ENCODE measurements at regions not wholly inside any gene's neighbourhood (a gene's known extent, or its start where the extent isn't known, plus 50 kb on each side); places are given as distances from the start of the nearest gene placed in this dataset.

DNA sequence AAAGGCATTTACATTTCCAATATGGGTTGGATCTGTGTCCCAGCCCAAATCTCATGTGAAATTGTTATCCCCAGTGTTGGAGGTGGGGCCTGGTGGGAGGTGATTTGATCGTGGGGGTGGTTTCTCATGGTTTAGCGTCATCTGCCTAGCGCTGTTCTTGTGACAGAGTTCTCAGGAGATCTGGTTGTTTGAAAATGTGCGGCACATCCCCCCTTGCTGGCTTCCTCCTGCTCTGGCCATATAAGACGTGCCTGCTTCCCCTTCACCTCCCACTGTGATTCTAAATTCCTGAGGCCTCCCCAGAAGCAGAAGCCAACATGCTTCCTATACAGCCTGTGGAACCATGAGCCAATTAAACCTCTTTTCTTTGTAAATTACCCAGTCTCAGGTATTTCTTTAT is 126.2 kb upstream of the FNDC3A start:
- no peak for TF ChIP-seq POLR2AphosphoS5 (IDR thresholded peaks at IDR 0.05)
- TF ChIP-seq, protein P1, sequence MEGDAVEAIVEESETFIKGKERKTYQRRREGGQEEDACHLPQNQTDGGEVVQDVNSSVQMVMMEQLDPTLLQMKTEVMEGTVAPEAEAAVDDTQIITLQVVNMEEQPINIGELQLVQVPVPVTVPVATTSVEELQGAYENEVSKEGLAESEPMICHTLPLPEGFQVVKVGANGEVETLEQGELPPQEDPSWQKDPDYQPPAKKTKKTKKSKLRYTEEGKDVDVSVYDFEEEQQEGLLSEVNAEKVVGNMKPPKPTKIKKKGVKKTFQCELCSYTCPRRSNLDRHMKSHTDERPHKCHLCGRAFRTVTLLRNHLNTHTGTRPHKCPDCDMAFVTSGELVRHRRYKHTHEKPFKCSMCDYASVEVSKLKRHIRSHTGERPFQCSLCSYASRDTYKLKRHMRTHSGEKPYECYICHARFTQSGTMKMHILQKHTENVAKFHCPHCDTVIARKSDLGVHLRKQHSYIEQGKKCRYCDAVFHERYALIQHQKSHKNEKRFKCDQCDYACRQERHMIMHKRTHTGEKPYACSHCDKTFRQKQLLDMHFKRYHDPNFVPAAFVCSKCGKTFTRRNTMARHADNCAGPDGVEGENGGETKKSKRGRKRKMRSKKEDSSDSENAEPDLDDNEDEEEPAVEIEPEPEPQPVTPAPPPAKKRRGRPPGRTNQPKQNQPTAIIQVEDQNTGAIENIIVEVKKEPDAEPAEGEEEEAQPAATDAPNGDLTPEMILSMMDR (IDR thresholded peaks at IDR 0.05; ENCODE audit: poor library complexity, severe bottlenecking): no peak
- TF ChIP-seq, protein P2, sequence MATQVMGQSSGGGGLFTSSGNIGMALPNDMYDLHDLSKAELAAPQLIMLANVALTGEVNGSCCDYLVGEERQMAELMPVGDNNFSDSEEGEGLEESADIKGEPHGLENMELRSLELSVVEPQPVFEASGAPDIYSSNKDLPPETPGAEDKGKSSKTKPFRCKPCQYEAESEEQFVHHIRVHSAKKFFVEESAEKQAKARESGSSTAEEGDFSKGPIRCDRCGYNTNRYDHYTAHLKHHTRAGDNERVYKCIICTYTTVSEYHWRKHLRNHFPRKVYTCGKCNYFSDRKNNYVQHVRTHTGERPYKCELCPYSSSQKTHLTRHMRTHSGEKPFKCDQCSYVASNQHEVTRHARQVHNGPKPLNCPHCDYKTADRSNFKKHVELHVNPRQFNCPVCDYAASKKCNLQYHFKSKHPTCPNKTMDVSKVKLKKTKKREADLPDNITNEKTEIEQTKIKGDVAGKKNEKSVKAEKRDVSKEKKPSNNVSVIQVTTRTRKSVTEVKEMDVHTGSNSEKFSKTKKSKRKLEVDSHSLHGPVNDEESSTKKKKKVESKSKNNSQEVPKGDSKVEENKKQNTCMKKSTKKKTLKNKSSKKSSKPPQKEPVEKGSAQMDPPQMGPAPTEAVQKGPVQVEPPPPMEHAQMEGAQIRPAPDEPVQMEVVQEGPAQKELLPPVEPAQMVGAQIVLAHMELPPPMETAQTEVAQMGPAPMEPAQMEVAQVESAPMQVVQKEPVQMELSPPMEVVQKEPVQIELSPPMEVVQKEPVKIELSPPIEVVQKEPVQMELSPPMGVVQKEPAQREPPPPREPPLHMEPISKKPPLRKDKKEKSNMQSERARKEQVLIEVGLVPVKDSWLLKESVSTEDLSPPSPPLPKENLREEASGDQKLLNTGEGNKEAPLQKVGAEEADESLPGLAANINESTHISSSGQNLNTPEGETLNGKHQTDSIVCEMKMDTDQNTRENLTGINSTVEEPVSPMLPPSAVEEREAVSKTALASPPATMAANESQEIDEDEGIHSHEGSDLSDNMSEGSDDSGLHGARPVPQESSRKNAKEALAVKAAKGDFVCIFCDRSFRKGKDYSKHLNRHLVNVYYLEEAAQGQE (IDR thresholded peaks at IDR 0.05; ENCODE audit: borderline replicate concordance): no peak
- no peak for TF ChIP-seq EP300 (conservative IDR thresholded peaks at IDR 0.05; ENCODE audit: poor library complexity, severe bottlenecking)
- no peak for TF ChIP-seq RAD21 (conservative IDR thresholded peaks at IDR 0.05)
- TF ChIP-seq SMC3 (conservative IDR thresholded peaks at IDR 0.05; ENCODE audit: poor library complexity): no peak
- TF ChIP-seq TAF1 (IDR thresholded peaks at IDR 0.05; ENCODE audit: low read depth): no peak
- TF ChIP-seq EZH2 (IDR thresholded peaks at IDR 0.05; ENCODE audit: borderline replicate concordance, insufficient read depth, low read length, poor library complexity, severe bottlenecking): no peak
- TF ChIP-seq MXI1 (conservative IDR thresholded peaks at IDR 0.05; ENCODE audit: poor library complexity, severe bottlenecking): no peak
- no peaks in the 10 kb centered on the region for H3K79me2 ChIP-seq (replicated peaks; ENCODE audit: insufficient read depth, low read length)
- no peaks in the 10 kb centered on the region for H3F3A ChIP-seq (ENCODE audit: insufficient read depth, low read length, poor library complexity, severe bottlenecking)
- H4K20me1 ChIP-seq (ENCODE audit: insufficient read depth): no peaks in the 10 kb centered on the region
- H3K9me3 ChIP-seq (ENCODE audit: low read length): no peaks in the 10 kb centered on the region
- H3K9ac ChIP-seq (ENCODE audit: low read length): no peak overlapping the region
- H3K9me2 ChIP-seq (ENCODE audit: insufficient read depth, low read length): no peaks in the 10 kb centered on the region
- no peak overlapping the region for H2AFZ ChIP-seq (ENCODE audit: low read depth, low read length)
- H3K27me3 ChIP-seq (ENCODE audit: insufficient read depth, low read depth, low read length): no peaks in the 10 kb centered on the region
- no peaks in the 10 kb centered on the region for H3K36me3 ChIP-seq (ENCODE audit: insufficient read depth, low read length)
- no peak overlapping the region for H3K4me3 ChIP-seq (ENCODE audit: low read length)
- H3K4me2 ChIP-seq (ENCODE audit: low read length): no peak overlapping the region
- H3K27ac ChIP-seq (ENCODE audit: low read length): no peak overlapping the region

DNA sequence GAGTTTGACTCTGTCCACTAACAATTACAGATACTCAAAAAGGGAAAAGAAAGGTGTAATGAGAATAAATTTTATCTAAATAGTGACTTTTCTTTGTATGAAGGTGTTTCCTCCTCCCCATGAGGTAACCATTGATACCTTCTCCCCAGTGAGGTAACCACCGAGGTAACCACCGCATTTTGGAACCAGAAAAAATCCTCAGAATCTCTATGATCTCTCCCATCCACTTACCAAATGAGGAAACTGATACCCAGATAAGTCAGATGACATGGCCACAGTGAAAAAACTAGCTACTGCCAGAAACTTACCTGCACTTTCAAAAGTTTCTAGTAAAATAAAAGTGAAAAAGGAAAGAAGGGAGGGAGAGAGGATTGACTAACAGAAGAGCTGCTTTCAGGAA is 124.0 kb upstream of the FNDC3A start:
- Histone ChIP-seq H3K27ac (ENCODE audit: low read length) (no peak overlapping the region), H3K27me3 (ENCODE audit: insufficient read depth, low read depth, low read length) (no peaks in the 10 kb centered on the region), H3K4me2 (ENCODE audit: low read length) (no peak overlapping the region), H2AFZ (ENCODE audit: low read depth, low read length) (no peak overlapping the region), H3F3A (ENCODE audit: insufficient read depth, low read length, poor library complexity, severe bottlenecking) (no peaks in the 10 kb centered on the region), H3K4me3 (ENCODE audit: low read length) (no peak overlapping the region), H3K9me3 (ENCODE audit: low read length) (no peaks in the 10 kb centered on the region), H3K79me2 (replicated peaks; ENCODE audit: insufficient read depth, low read length) (no peaks in the 10 kb centered on the region), H3K9ac (ENCODE audit: low read length) (no peak overlapping the region), H4K20me1 (ENCODE audit: insufficient read depth) (no peaks in the 10 kb centered on the region), H3K36me3 (ENCODE audit: insufficient read depth, low read length) (no peaks in the 10 kb centered on the region), H3K9me2 (ENCODE audit: insufficient read depth, low read length) (no peaks in the 10 kb centered on the region)
- no peak for TF ChIP-seq EP300 (conservative IDR thresholded peaks at IDR 0.05; ENCODE audit: poor library complexity, severe bottlenecking)
- no peak for TF ChIP-seq SMC3 (conservative IDR thresholded peaks at IDR 0.05; ENCODE audit: poor library complexity)
- TF ChIP-seq, protein P2 (IDR thresholded peaks at IDR 0.05; ENCODE audit: borderline replicate concordance): no peak
- TF ChIP-seq RAD21 (conservative IDR thresholded peaks at IDR 0.05): no peak
- TF ChIP-seq MXI1 (conservative IDR thresholded peaks at IDR 0.05; ENCODE audit: poor library complexity, severe bottlenecking): no peak
- TF ChIP-seq EZH2 (IDR thresholded peaks at IDR 0.05; ENCODE audit: borderline replicate concordance, insufficient read depth, low read length, poor library complexity, severe bottlenecking): no peak
- no peak for TF ChIP-seq TAF1 (IDR thresholded peaks at IDR 0.05; ENCODE audit: low read depth)
- TF ChIP-seq POLR2AphosphoS5 (IDR thresholded peaks at IDR 0.05): no peak
- TF ChIP-seq, protein P1 (IDR thresholded peaks at IDR 0.05; ENCODE audit: poor library complexity, severe bottlenecking): no peak

All from neural cell (in vitro differentiated cells).